B cell (primary cell): ENCODE measurements at regions not wholly inside any gene's neighbourhood (a gene's known extent, or its start where the extent isn't known, plus 50 kb on each side); places are given as distances from the start of the nearest gene placed in this dataset.
A peak's percentile ranks its signal among the peaks of the same experiment; 100 is the strongest.

ENCODE experiments used
- ATAC-seq: fragments of 200-7000 bp; cut with Tn5 transposase; one replicate; pipeline ENCODE4 v1.10.0; 2021; ENCODE audit warnings: low read depth, mild to moderate bottlenecking, moderate number of reproducible peaks, moderate library complexity
- CTCF ChIA-PET: fragments of 350-600 bp; sonication (Branson Sonifier 250); formaldehyde crosslinking; loops from one replicate; lab custom pipeline; 2021; ENCODE audit warnings: antibody characterized with exemption, inconsistent platforms; lab: Charles Lee
- POLR2A ChIA-PET: fragments of 350-600 bp; sonication (Branson Sonifier 250); formaldehyde crosslinking; loops from one replicate; lab custom pipeline; 2021; ENCODE audit warnings: antibody characterized with exemption; lab: Charles Lee
- DNase-seq: peaks from one replicate; pipeline ENCODE4 v3.0.0; 2013
- H2AFZ ChIP-seq: 2 replicates; pipeline ENCODE4 v1.6.1; 2012; ENCODE audit warnings: mild to moderate bottlenecking, low read depth, low read length; ENCODE audit not compliant: insufficient read depth, poor library complexity, severe bottlenecking
- H3K27ac ChIP-seq, 2 donors: 1 replicate in 1 of 2; 2 replicates in 1 of 2; pipeline ENCODE4 v1.5.1; 2012 to 2013; ENCODE audit warnings: low read length in 2 of 2, mild to moderate bottlenecking in 2 of 2, moderate library complexity in 1 of 2
- H3K27me3 ChIP-seq, 4 experiments: fragments of 200-600 bp in 1 of 4; sonication (generic) in 1 of 4; replicated peaks in 1 of 4; 1 replicate in 2 of 4; 2 replicates in 2 of 4; pipeline versions ENCODE4 v1.6.1 to v1.7.0; 2013 to 2016; ENCODE audit warnings: low read length in 3 of 4, mild to moderate bottlenecking in 2 of 4, mixed read lengths in 1 of 4, moderate library complexity in 1 of 4; ENCODE audit not compliant: insufficient read depth in 4 of 4, control insufficient read depth in 3 of 4; ENCODE audit errors: control extremely low read depth in 1 of 4
- H3K36me3 ChIP-seq, 2 experiments: replicated peaks in 1 of 2; 1 replicate in 1 of 2; 2 replicates in 1 of 2; pipeline versions ENCODE4 v1.6.1 to v1.7.1; 2013; ENCODE audit warnings: low read length in 1 of 2; ENCODE audit not compliant: insufficient read depth in 2 of 2, control insufficient read depth in 1 of 2; ENCODE audit errors: control extremely low read depth in 1 of 2, extremely low read depth in 1 of 2
- H3K4me1 ChIP-seq, 2 donors: fragments of 200-600 bp in 1 of 2; sonication (generic) in 1 of 2; 1 replicate in 1 of 2; 2 replicates in 1 of 2; pipeline versions ENCODE4 v1.5.1 to v1.6.1; 2013 to 2017; ENCODE audit warnings: low read length in 2 of 2; ENCODE audit not compliant: control insufficient read depth in 2 of 2, insufficient read depth in 2 of 2
- H3K4me2 ChIP-seq: replicated peaks from 2 replicates; pipeline ENCODE3; 2012; ENCODE audit warnings: mild to moderate bottlenecking, low read depth, low read length; ENCODE audit not compliant: poor library complexity, severe bottlenecking
- H3K4me3 ChIP-seq, 5 experiments: fragments of 200-600 bp in 1 of 5; sonication (generic) in 1 of 5; 1 replicate in 3 of 5; 2 replicates in 2 of 5; pipeline versions ENCODE4 v1.5.1 to v1.7.0; 2011 to 2016; ENCODE audit warnings: low read length in 4 of 5, mild to moderate bottlenecking in 4 of 5, low read depth in 2 of 5, control low read depth in 1 of 5, moderate library complexity in 1 of 5; ENCODE audit not compliant: insufficient read depth in 1 of 5; ENCODE audit errors: control extremely low read depth in 1 of 5, extremely low read depth in 1 of 5
- H3K79me2 ChIP-seq: fragments of 200-600 bp; sonication (generic); one replicate; pipeline ENCODE4 v1.6.0; 2016; ENCODE audit warnings: low read length; ENCODE audit not compliant: control insufficient read depth, insufficient read depth
- H3K9ac ChIP-seq: fragments of 200-600 bp; sonication (generic); 2 replicates; pipeline ENCODE4 v1.6.1; 2017; ENCODE audit warnings: mild to moderate bottlenecking, low read length, moderate library complexity
- H3K9me3 ChIP-seq, 3 donors: one replicate each; pipeline versions ENCODE4 v1.6.1 to v1.7.1; 2013; ENCODE audit warnings: low read length in 2 of 3; ENCODE audit not compliant: control insufficient read depth in 2 of 3, insufficient read depth in 1 of 3; ENCODE audit errors: control extremely low read depth in 1 of 3
- H4K20me1 ChIP-seq: 2 replicates; pipeline ENCODE4 v1.6.0; 2012; ENCODE audit warnings: mild to moderate bottlenecking, low read length; ENCODE audit not compliant: insufficient read depth, control insufficient read depth, poor library complexity, severe bottlenecking
- H3K27ac Mint-ChIP-seq: one replicate; pipeline ENCODE4 v1.8.0; 2021; ENCODE audit warnings: mixed read lengths
- H3K27me3 Mint-ChIP-seq: one replicate; pipeline ENCODE4 v1.8.0; 2021; ENCODE audit warnings: mixed read lengths
- H3K4me1 Mint-ChIP-seq: one replicate; pipeline ENCODE4 v1.8.0; 2021; ENCODE audit warnings: mixed read lengths
- H3K4me3 Mint-ChIP-seq: one replicate; pipeline ENCODE4 v1.8.0; 2021; ENCODE audit warnings: mixed read lengths
- H3K9me3 Mint-ChIP-seq: one replicate; pipeline ENCODE4 v1.8.0; 2022; ENCODE audit warnings: mixed read lengths; ENCODE audit not compliant: insufficient read depth
- CTCF ChIP-seq: fragments of 200-600 bp; IDR thresholded peaks from one replicate; pipeline ENCODE4 v1.8.0; 2022; ENCODE audit warnings: antibody characterized with exemption, mild to moderate bottlenecking
- EZH2 ChIP-seq: IDR thresholded peaks from 2 replicates; pipeline ENCODE4 v1.6.1; 2012; ENCODE audit warnings: borderline replicate concordance, low read depth, mild to moderate bottlenecking, moderate library complexity, low read length; ENCODE audit not compliant: insufficient read depth, poor library complexity, severe bottlenecking
- WGBS: methylation state at CpG from one replicate; pipeline ENCODE4 v1.1.5; 2013; ENCODE audit warnings: missing lambda C conversion rate; ENCODE audit not compliant: insufficient coverage; 5-methylcytosine and 5-hydroxymethylcytosine counted together
- intact Hi-C: fragments of 100-400 bp; cut with micrococcal nuclease; formaldehyde crosslinking; loops from one replicate; pipeline ENCODE4 v1.10.0; 2022

GRCh38 chr1:10916991-10917390 lies 95.5 kb upstream of the TARDBP start:
- TF ChIP-seq EZH2 (no peak), CTCF (no peak)
- Histone ChIP-seq H3K36me3 (no peaks in the 10 kb centered on the region), H3K4me3 (no peak overlapping the region), H4K20me1 (no peaks in the 10 kb centered on the region), H3K79me2 (no peaks in the 10 kb centered on the region), H3K4me1 (peaks cover 6 to 11% of the 10 kb centered on the region in 2 donors), H3K9me3 (no peaks in the 10 kb centered on the region), H3K4me2 (no peak overlapping the region), H3K9ac (no peak overlapping the region), H2AFZ (no peak overlapping the region), H3K27ac (no peak overlapping the region), H3K27me3 (no peaks in the 10 kb centered on the region)
- H3K27me3 Mint-ChIP-seq: peaks cover 15% of the 10 kb centered on the region
- DNase-seq (no peak), ATAC-seq (no peak)
- no peak overlapping the region for H3K27ac Mint-ChIP-seq
- no peak overlapping the region for H3K4me3 Mint-ChIP-seq
- ChIA-PET POLR2A (no interaction called here), CTCF (no interaction called here)
- intact Hi-C loops: no loop called here
- 91% methylated on average over 8 of the region's 10 CpGs for WGBS
- H3K9me3 Mint-ChIP-seq: no peaks in the 10 kb centered on the region
- peaks cover 13% of the 10 kb centered on the region for H3K4me1 Mint-ChIP-seq

DNA sequence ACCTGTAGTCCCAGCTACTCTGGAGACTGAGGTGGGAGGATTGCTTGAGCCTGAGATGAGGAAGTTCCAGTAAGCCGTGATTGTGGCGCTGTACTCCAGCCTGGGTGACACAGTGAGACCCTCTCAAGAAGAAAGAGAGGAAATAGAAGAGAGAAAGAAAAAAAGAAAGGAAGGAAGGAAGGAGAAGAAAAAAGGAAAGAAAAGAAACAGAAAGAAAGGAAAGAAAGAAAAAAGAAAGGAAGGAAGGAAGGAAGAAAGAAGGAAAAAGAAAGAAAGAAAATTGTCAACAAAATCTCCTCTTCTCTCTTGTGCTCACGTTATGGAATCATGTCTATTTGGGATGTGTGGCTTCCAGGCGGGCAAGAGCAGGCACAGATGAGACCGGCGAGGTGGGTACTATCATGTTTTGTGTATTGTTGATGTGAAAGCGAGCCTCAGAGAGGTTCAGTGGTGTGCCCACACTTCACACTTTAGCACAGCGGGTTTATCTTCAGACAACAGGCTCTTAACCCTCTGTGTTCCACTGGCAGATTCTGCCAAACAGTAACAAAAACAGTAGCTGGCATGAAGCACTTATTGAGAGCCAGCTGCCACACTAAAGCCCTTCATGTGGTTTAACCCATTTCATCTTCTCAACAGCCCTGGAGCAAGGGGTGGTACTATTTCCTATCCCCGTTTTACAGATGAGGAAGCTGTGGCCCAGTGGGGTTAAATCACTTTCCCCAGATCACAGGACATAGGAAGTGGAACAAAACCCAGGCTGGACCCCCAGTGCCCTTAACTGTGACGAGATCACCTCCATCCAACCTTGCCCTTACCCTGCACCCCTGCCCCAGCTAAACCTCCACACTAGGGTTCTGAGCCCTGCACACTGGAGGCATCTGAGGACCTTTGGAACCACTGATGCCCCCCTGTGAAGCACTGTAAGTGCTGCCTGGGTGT lies 94.7 kb upstream of the TARDBP start:
- 11% methylated on average over 4 of the region's 10 CpGs for WGBS
- Histone ChIP-seq H4K20me1 (no peaks in the 10 kb centered on the region), H2AFZ (no peak overlapping the region), H3K4me2 (peak overlapping the region; percentile 16), H3K27ac (no peak overlapping the region), H3K4me1 (peaks cover 6 to 11% of the 10 kb centered on the region in 2 donors), H3K36me3 (no peaks in the 10 kb centered on the region), H3K9me3 (no peaks in the 10 kb centered on the region), H3K4me3 (no peak overlapping the region), H3K9ac (no peak overlapping the region), H3K27me3 (no peaks in the 10 kb centered on the region), H3K79me2 (no peaks in the 10 kb centered on the region)
- ATAC-seq (peak; percentile 28), DNase-seq (no peak)
- H3K9me3 Mint-ChIP-seq: no peaks in the 10 kb centered on the region
- intact Hi-C loops: no loop called here
- POLR2A ChIA-PET: no interaction called here
- peaks cover 13% of the 10 kb centered on the region for H3K4me1 Mint-ChIP-seq
- TF ChIP-seq EZH2 (no peak), CTCF (no peak)
- H3K4me3 Mint-ChIP-seq: no peak overlapping the region
- CTCF ChIA-PET: interaction anchor here (0.8 kb wide), 1 partner anchor 423 kb away, joined by 4 read pairs; no protein-coding TSS in a partner anchor
- no peak overlapping the region for H3K27ac Mint-ChIP-seq
- peaks cover 16% of the 10 kb centered on the region for H3K27me3 Mint-ChIP-seq
